SU-DHL-6 (cell line): ENCODE measurements at regions not wholly inside any gene's neighbourhood (a gene's known extent, or its start where the extent isn't known, plus 50 kb on each side); places are given as distances from the start of the nearest gene placed in this dataset.
"Not testable (repeated sequence)": the region's sequence is repeated elsewhere in the genome, so short reads cannot be mapped to it uniquely, and the experiment has no call there.

ENCODE experiments used
- H2AFZ ChIP-seq: fragments of 200-600 bp; sonication (generic); 2 replicates; pipeline ENCODE4 v1.6.1; 2014; ENCODE audit warnings: low read depth, mild to moderate bottlenecking, moderate library complexity, mixed read lengths, antibody characterized with exemption, low read length; ENCODE audit not compliant: severe bottlenecking
- H3F3A ChIP-seq: fragments of 200-600 bp; shearing (Covaris generic); 2 replicates; pipeline ENCODE4 v1.6.0; 2016; ENCODE audit warnings: antibody characterized with exemption, mild to moderate bottlenecking; ENCODE audit not compliant: insufficient read depth
- H3K27ac ChIP-seq: fragments of 200-600 bp; sonication (generic); 2 replicates; pipeline ENCODE4 v1.5.1; 2016; ENCODE audit warnings: low read depth, mild to moderate bottlenecking, low read length, moderate library complexity, mixed read lengths
- H3K27me3 ChIP-seq: fragments of 200-600 bp; sonication (generic), shearing (Covaris generic); 2 replicates; pipeline ENCODE4 v1.6.0; 2014; ENCODE audit warnings: mild to moderate bottlenecking, low read length
- H3K36me3 ChIP-seq: fragments of 200-600 bp; sonication (generic); 2 replicates; pipeline ENCODE4 v1.6.1; 2014; ENCODE audit warnings: mild to moderate bottlenecking, low read length, mixed read lengths
- H3K4me2 ChIP-seq: fragments of 300-600, 200-600 bp; shearing (Covaris generic), sonication (generic); 2 replicates; pipeline ENCODE4 v1.6.0; 2014; ENCODE audit warnings: low read length, low read depth, mild to moderate bottlenecking; ENCODE audit not compliant: poor library complexity, severe bottlenecking
- H3K4me3 ChIP-seq: fragments of 200-600 bp; sonication (generic); 2 replicates; pipeline ENCODE4 v1.5.1; 2014; ENCODE audit warnings: antibody characterized with exemption, low read length, mild to moderate bottlenecking, mixed read lengths; ENCODE audit not compliant: insufficient read depth, poor library complexity, severe bottlenecking
- H3K79me2 ChIP-seq: fragments of 200-600 bp; sonication (generic); 2 replicates; pipeline ENCODE4 v1.6.1; 2014; ENCODE audit warnings: mild to moderate bottlenecking, low read length, moderate library complexity; ENCODE audit not compliant: insufficient read depth
- H3K9ac ChIP-seq: fragments of 200-600 bp; sonication (generic); 2 replicates; pipeline ENCODE4 v1.7.0; 2014; ENCODE audit warnings: mild to moderate bottlenecking, low read length
- H3K9me2 ChIP-seq: fragments of 200-600 bp; sonication (generic); replicated peaks from 2 replicates; pipeline ENCODE4 v1.6.1; 2014; ENCODE audit warnings: low read length; ENCODE audit not compliant: insufficient read depth
- H3K9me3 ChIP-seq: fragments of 200-600 bp; sonication (generic); 2 replicates; pipeline ENCODE4 v1.6.1; 2014; ENCODE audit warnings: low read length, mixed read lengths; ENCODE audit not compliant: insufficient read depth
- H4K20me1 ChIP-seq: fragments of 200-600 bp; sonication (generic); 2 replicates; pipeline ENCODE4 v1.6.1; 2014; ENCODE audit warnings: low read depth, mild to moderate bottlenecking, antibody characterized with exemption, low read length, moderate library complexity, mixed read lengths
- CTCF ChIP-seq: fragments of 200-600 bp; sonication (generic); IDR thresholded peaks from one replicate; pipeline ENCODE4 v1.5.1; 2017; ENCODE audit warnings: antibody characterized with exemption, mild to moderate bottlenecking, low read length, moderate library complexity; ENCODE audit not compliant: insufficient read depth, poor library complexity, severe bottlenecking
- EZH2phosphoT487 ChIP-seq: fragments of 200-600 bp; sonication (generic), shearing (Covaris generic); conservative IDR thresholded peaks from 2 replicates; pipeline ENCODE4 v1.6.1; 2018; ENCODE audit warnings: mild to moderate bottlenecking, antibody characterized with exemption, low read length, moderate library complexity, mixed read lengths

- H3F3A ChIP-seq: no peaks in the 10 kb centered on the region
- no peaks in the 10 kb centered on the region for H3K27me3 ChIP-seq
- no peak overlapping the region for H3K27ac ChIP-seq
- H4K20me1 ChIP-seq: no peaks in the 10 kb centered on the region
- H3K9me2 ChIP-seq: no peaks in the 10 kb centered on the region
- no peak overlapping the region for H3K4me2 ChIP-seq
- H3K36me3 ChIP-seq: peaks cover 5% of the 10 kb centered on the region; the same call in 1 of the 2 replicates
- H3K9ac ChIP-seq: no peak overlapping the region
- no peaks in the 10 kb centered on the region for H3K9me3 ChIP-seq
- H3K79me2 ChIP-seq: no peaks in the 10 kb centered on the region
- no peak overlapping the region for H3K4me3 ChIP-seq
- TF ChIP-seq EZH2phosphoT487: no peak
- TF ChIP-seq CTCF: no peak
- peak overlapping the region; percentile 79 for H2AFZ ChIP-seq
Observed at GRCh38 chr3:163555918-163556317, 1522.4 kb downstream of the SI start.

- H3K9ac ChIP-seq: no peak overlapping the region
- H3K9me2 ChIP-seq: no peaks in the 10 kb centered on the region
- H3K27ac ChIP-seq: no peak overlapping the region
- no peaks in the 10 kb centered on the region for H3K79me2 ChIP-seq
- no peak for TF ChIP-seq CTCF
- TF ChIP-seq EZH2phosphoT487: no peak
- H3K9me3 ChIP-seq: no peaks in the 10 kb centered on the region
- no peak overlapping the region for H3K4me3 ChIP-seq
- no peak overlapping the region for H2AFZ ChIP-seq
- no peaks in the 10 kb centered on the region for H3F3A ChIP-seq
- no peaks in the 10 kb centered on the region for H3K27me3 ChIP-seq
- H3K4me2 ChIP-seq: no peak overlapping the region
- peaks cover 5% of the 10 kb centered on the region for H3K36me3 ChIP-seq
- no peaks in the 10 kb centered on the region for H4K20me1 ChIP-seq
Observed at GRCh38 chr3:163552659-163552966, 1525.7 kb downstream of the SI start.

GRCh38 chr3:163551915-163552658 is 1526.2 kb downstream of the SI start:
- H3K79me2 ChIP-seq, H3F3A ChIP-seq, H3K4me2 ChIP-seq, H3K27me3 ChIP-seq, H3K9ac ChIP-seq, H3K36me3 ChIP-seq, H3K9me3 ChIP-seq, H3K27ac ChIP-seq, H4K20me1 ChIP-seq, H3K4me3 ChIP-seq, H2AFZ ChIP-seq, H3K9me2 ChIP-seq: not testable (repeated sequence)

GRCh38 chr3:163548015-163548414 is 1530.3 kb downstream of the SI start:
- H3K9me3 ChIP-seq: no peaks in the 10 kb centered on the region
- H3K4me3 ChIP-seq: no peak overlapping the region
- peak overlapping the region; percentile 51 for H2AFZ ChIP-seq
- no peaks in the 10 kb centered on the region for H3F3A ChIP-seq
- no peak for TF ChIP-seq CTCF
- no peak for TF ChIP-seq EZH2phosphoT487
- H3K36me3 ChIP-seq: no peaks in the 10 kb centered on the region; the same call in 1 of the 2 replicates
- H3K4me2 ChIP-seq: no peak overlapping the region
- no peaks in the 10 kb centered on the region for H3K27me3 ChIP-seq
- H3K9ac ChIP-seq: no peak overlapping the region
- H3K9me2 ChIP-seq: no peaks in the 10 kb centered on the region
- no peaks in the 10 kb centered on the region for H3K79me2 ChIP-seq
- H4K20me1 ChIP-seq: no peaks in the 10 kb centered on the region
- no peak overlapping the region for H3K27ac ChIP-seq
